KMS-11 (cell line): ENCODE measurements at regions not wholly inside any gene's neighbourhood (a gene's known extent, or its start where the extent isn't known, plus 50 kb on each side); places are given as distances from the start of the nearest gene placed in this dataset.

Experiments used
- H2AFZ ChIP-seq: fragments of 200-600 bp; sonication (generic); 2 replicates; pipeline ENCODE4 v1.6.1; 2016; ENCODE audit warnings: antibody characterized with exemption, mixed run types, low read depth
- H3K27ac ChIP-seq: fragments of 200-600 bp; sonication (generic); 2 replicates; pipeline ENCODE4 v1.6.1; 2016; ENCODE audit warnings: mild to moderate bottlenecking, mixed run types
- H3K27me3 ChIP-seq: fragments of 200-600 bp; sonication (generic); 2 replicates; pipeline ENCODE4 v1.6.1; 2017; ENCODE audit warnings: mild to moderate bottlenecking, low read depth, mixed run types, moderate library complexity; ENCODE audit not compliant: insufficient read depth
- H3K36me3 ChIP-seq: fragments of 200-600 bp; sonication (generic); 2 replicates; pipeline ENCODE4 v1.6.1; 2017; ENCODE audit warnings: mild to moderate bottlenecking, mixed run types; ENCODE audit not compliant: insufficient read depth
- H3K4me1 ChIP-seq: fragments of 200-600 bp; sonication (generic); 2 replicates; pipeline ENCODE4 v1.6.1; 2016; ENCODE audit warnings: mild to moderate bottlenecking, low read depth, mixed run types; ENCODE audit not compliant: poor library complexity, severe bottlenecking
- H3K4me2 ChIP-seq: fragments of 200-600 bp; sonication (generic); 2 replicates; pipeline ENCODE4 v1.7.0; 2016; ENCODE audit warnings: mild to moderate bottlenecking, mixed run types
- H3K4me3 ChIP-seq: fragments of 200-600 bp; sonication (generic); IDR thresholded peaks from 2 replicates; pipeline ENCODE4 v1.6.1; 2017; ENCODE audit warnings: low read depth, low read length, mixed read lengths; ENCODE audit not compliant: insufficient read depth
- H3K79me2 ChIP-seq: fragments of 200-600 bp; sonication (generic); 2 replicates; pipeline ENCODE4 v1.6.1; 2016; ENCODE audit warnings: low read depth, mixed run types; ENCODE audit not compliant: insufficient read depth
- H3K9ac ChIP-seq: fragments of 200-600 bp; sonication (generic); 2 replicates; pipeline ENCODE4 v1.6.1; 2016; ENCODE audit warnings: mild to moderate bottlenecking, mixed run types
- H4K20me1 ChIP-seq: fragments of 200-600 bp; sonication (generic); 2 replicates; pipeline ENCODE4 v1.6.1; 2016; ENCODE audit warnings: mild to moderate bottlenecking, mixed run types; ENCODE audit not compliant: insufficient read depth
- CTCF ChIP-seq: fragments of 200-600 bp; sonication (generic); conservative IDR thresholded peaks from 2 replicates; pipeline ENCODE4 v1.6.1; 2017; ENCODE audit warnings: low read depth, mild to moderate bottlenecking, antibody characterized with exemption, low read length, moderate library complexity, mixed read lengths

- Histone ChIP-seq H3K27ac (no peak overlapping the region), H3K4me2 (no peak overlapping the region), H2AFZ (no peak overlapping the region)
These were observed 82.2 kb upstream of the SEC11C start for GRCh38 chr18:59057493-59057795.

GRCh38 chr18:59057969-59058368 is 81.7 kb upstream of the SEC11C start:
- H3K4me3 ChIP-seq = no peak overlapping the region
- H3K27me3 ChIP-seq = no peaks in the 10 kb centered on the region
- H3K79me2 ChIP-seq = no peaks in the 10 kb centered on the region
- peaks cover 15% of the 10 kb centered on the region for H3K4me1 ChIP-seq
- no peaks in the 10 kb centered on the region for H4K20me1 ChIP-seq
- H3K36me3 ChIP-seq = no peaks in the 10 kb centered on the region
- H3K4me2 ChIP-seq = no peak overlapping the region
- no peak overlapping the region for H2AFZ ChIP-seq
- no peak overlapping the region for H3K27ac ChIP-seq
- TF ChIP-seq CTCF = no peak
- H3K9ac ChIP-seq = no peak overlapping the region

More at GRCh38 chr18:59057493-59057795, 82.2 kb upstream of the SEC11C start:
- H3K27me3 ChIP-seq = no peaks in the 10 kb centered on the region
- H4K20me1 ChIP-seq = no peaks in the 10 kb centered on the region
- H3K36me3 ChIP-seq = no peaks in the 10 kb centered on the region
- H3K4me3 ChIP-seq = no peak overlapping the region
- peak; percentile 59 for TF ChIP-seq CTCF
- no peaks in the 10 kb centered on the region for H3K79me2 ChIP-seq
- peaks cover 10% of the 10 kb centered on the region for H3K4me1 ChIP-seq
- H3K9ac ChIP-seq = no peak overlapping the region

- no peaks in the 10 kb centered on the region for H3K79me2 ChIP-seq
- no peaks in the 10 kb centered on the region for H3K27me3 ChIP-seq
- H3K27ac ChIP-seq = no peak overlapping the region
- H4K20me1 ChIP-seq = no peaks in the 10 kb centered on the region
- no peak for TF ChIP-seq CTCF
- no peak overlapping the region for H2AFZ ChIP-seq
- peaks cover 27% of the 10 kb centered on the region for H3K4me1 ChIP-seq
- H3K4me3 ChIP-seq = no peak overlapping the region
- no peak overlapping the region for H3K4me2 ChIP-seq
- no peak overlapping the region for H3K9ac ChIP-seq
- no peaks in the 10 kb centered on the region for H3K36me3 ChIP-seq
These were observed 80.5 kb upstream of the SEC11C start for GRCh38 chr18:59059140-59059539.

GRCh38 chr18:59060551-59060950 is 79.1 kb upstream of the SEC11C start:
- Histone ChIP-seq H2AFZ (no peak overlapping the region), H3K27ac (no peak overlapping the region)

More at GRCh38 chr18:59060551-59060950, 79.1 kb upstream of the SEC11C start:
- H3K36me3 ChIP-seq = no peaks in the 10 kb centered on the region
- no peaks in the 10 kb centered on the region for H3K27me3 ChIP-seq
- no peak for TF ChIP-seq CTCF
- peaks cover 41% of the 10 kb centered on the region for H3K4me1 ChIP-seq
- H3K4me2 ChIP-seq = no peak overlapping the region
- no peak overlapping the region for H3K9ac ChIP-seq
- no peaks in the 10 kb centered on the region for H3K79me2 ChIP-seq
- H3K4me3 ChIP-seq = no peak overlapping the region
- no peaks in the 10 kb centered on the region for H4K20me1 ChIP-seq
